Cardiac fibroblast (primary cell): ENCODE measurements at regions not wholly inside any gene's neighbourhood (a gene's known extent, or its start where the extent isn't known, plus 50 kb on each side); places are given as distances from the start of the nearest gene placed in this dataset.

Experiments used
- DNase-seq, 2 donors: peaks; one replicate each; pipeline versions ENCODE4 v3.0.0 to v3.0.0-alpha.2; 2010; ENCODE audit warnings: low read depth in 2 of 2
- H3K4me3 ChIP-seq, 2 donors: replicated peaks in 1 of 2; 1 replicate in 1 of 2; 2 replicates in 1 of 2; pipeline ENCODE4 v1.5.1; 2011; ENCODE audit warnings: low read depth in 2 of 2, low read length in 2 of 2, mild to moderate bottlenecking in 2 of 2, moderate library complexity in 1 of 2
- CTCF ChIP-seq: IDR thresholded peaks from one replicate; pipeline ENCODE4 v1.5.1; 2011; ENCODE audit warnings: low read depth, mild to moderate bottlenecking, low read length, inconsistent platforms

GRCh38 chr19:32265995-32266394 is 79.4 kb upstream of the ZNF507 start:
- no peak for TF ChIP-seq CTCF
- H3K4me3 ChIP-seq: no peak overlapping the region
- no peak for DNase-seq

- DNase-seq: no peak
- no peak for TF ChIP-seq CTCF
Observed at GRCh38 chr19:32266460-32266859, 79.0 kb upstream of the ZNF507 start.

GRCh38 chr19:32268381-32268780 is 77.0 kb upstream of the ZNF507 start:
- TF ChIP-seq CTCF: no peak
- no peak for DNase-seq
- H3K4me3 ChIP-seq: no peak overlapping the region

More at GRCh38 chr19:32266460-32266859, 79.0 kb upstream of the ZNF507 start:
- H3K4me3 ChIP-seq: no peak overlapping the region

GRCh38 chr19:32269831-32270230 is 75.6 kb upstream of the ZNF507 start:
- TF ChIP-seq CTCF: no peak
- no peak overlapping the region for H3K4me3 ChIP-seq
- no peak for DNase-seq

- no peak for TF ChIP-seq CTCF
- no peak overlapping the region for H3K4me3 ChIP-seq
- no peak for DNase-seq
Observed at GRCh38 chr19:32273483-32273882, 71.9 kb upstream of the ZNF507 start.

- TF ChIP-seq CTCF: no peak
- peak; percentile 17 to 48 for DNase-seq
- no peak overlapping the region for H3K4me3 ChIP-seq
Observed at GRCh38 chr19:32287086-32287485, 58.3 kb upstream of the ZNF507 start.

- peak; percentile 57 for TF ChIP-seq CTCF
- H3K4me3 ChIP-seq: no peak overlapping the region
- DNase-seq: peak; percentile 86 to 87
Observed at GRCh38 chr19:32287811-32288227, 57.6 kb upstream of the ZNF507 start.
